ENCODE measurements at regions not wholly inside any gene's neighbourhood (a gene's known extent, or its start where the extent isn't known, plus 50 kb on each side); places are given as distances from the start of the nearest gene placed in this dataset.

DNA sequence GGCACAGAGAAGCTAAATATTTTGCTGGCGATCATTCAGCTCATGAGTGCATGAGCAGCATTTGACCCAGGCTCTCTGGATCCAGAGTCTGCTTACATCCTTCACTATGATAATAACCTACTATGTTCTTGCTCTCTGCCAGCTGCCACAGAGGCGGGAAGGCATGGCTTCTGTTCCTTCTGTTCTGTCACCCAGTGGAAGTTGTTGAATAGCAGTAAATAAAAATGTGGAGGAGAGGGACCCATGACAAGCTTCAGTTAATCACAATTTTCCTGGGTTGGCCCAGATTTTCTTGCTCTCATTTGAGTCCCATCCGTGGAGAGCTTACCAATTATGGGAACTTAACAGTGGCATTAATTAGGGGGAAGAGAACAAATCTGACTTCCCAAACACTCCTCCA lies 250.1 kb upstream of the NOCT start:
- Histone ChIP-seq H3K4me3 (ENCODE audit: insufficient read depth, low read depth, low read length) (no peak overlapping the region), H3K27me3 (ENCODE audit: control insufficient read depth, insufficient read depth, low read length) (no peaks in the 10 kb centered on the region)
- no peak for DNase-seq

DNA sequence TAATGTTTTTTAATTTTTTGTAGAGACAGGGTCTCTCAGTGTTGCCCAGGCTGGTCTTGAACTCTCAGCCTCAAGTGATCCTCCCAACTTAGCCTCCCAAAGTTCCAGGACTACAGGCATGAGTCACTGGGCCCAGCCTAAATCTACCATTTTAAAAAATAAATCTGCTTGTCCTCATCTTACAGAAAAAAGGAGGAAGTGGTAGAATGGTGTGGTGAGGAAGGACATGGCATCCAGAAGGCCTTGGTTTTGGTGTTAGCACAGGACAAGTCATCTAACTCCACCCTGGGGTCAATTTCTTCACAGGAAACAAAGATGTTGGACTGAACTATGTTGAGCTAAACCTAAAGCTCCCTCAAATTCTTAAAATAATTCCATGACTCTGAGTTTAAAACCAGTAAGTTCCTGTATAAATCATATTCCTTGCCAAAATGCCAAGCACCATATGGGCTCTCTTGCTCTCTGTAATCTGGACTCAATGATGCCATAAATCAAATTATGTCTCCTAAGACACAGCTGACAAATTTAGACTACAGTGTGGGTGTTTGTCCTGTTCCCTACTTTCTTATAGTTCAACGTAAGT lies 253.9 kb upstream of the NOCT start:
- Histone ChIP-seq H3K36me3 (replicated peaks; ENCODE audit: control insufficient read depth, insufficient read depth, low read length) (no peaks in the 10 kb centered on the region), H3K4me3 (ENCODE audit: insufficient read depth, low read depth, low read length) (no peak overlapping the region), H3K27me3 (ENCODE audit: control insufficient read depth, insufficient read depth, low read length) (no peaks in the 10 kb centered on the region)
- DNase-seq: no peak

More for the DNA sequence above, 250.1 kb upstream of the NOCT start:
- H3K36me3 ChIP-seq (replicated peaks; ENCODE audit: control insufficient read depth, insufficient read depth, low read length): no peaks in the 10 kb centered on the region

- Histone ChIP-seq H3K4me3 (ENCODE audit: insufficient read depth, low read depth, low read length) (no peak overlapping the region), H3K36me3 (replicated peaks; ENCODE audit: control insufficient read depth, insufficient read depth, low read length) (no peaks in the 10 kb centered on the region), H3K27me3 (ENCODE audit: control insufficient read depth, insufficient read depth, low read length) (no peaks in the 10 kb centered on the region)
- DNase-seq: peak; percentile 13
Observed at GRCh38 chr4:138759554-138759902, 256.1 kb upstream of the NOCT start.

DNA sequence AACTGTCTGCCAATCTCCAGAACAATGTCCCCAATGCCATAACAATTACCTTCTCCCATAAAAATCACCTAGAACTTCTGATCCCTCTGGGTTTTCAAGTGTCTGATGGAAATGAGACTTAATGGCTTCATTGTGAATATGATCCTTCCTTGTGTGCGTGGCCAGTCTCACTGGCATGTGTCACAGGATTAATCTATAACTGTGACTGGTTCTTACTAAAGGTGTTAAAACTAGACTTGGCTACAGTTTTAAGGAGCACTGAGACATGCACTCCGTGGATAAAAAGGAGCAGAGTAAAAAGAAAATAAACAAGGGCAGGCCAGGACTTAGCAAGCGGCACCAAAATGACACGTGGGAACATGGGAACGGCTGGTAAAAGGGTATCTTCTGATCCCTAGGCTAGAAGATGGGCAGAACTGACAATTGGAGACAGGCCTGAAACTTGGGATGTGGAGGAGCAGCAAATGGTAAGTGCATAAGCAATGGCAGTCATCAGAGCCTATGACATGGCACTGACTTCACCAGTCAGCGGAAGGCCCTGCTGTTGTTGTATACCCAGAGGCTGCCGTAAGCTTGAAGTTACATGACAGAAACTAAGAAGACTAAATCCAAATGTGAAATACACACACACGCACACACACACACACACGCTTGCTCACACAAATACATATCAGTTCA lies 256.6 kb upstream of the NOCT start:
- no peak for DNase-seq
- Histone ChIP-seq H3K36me3 (replicated peaks; ENCODE audit: control insufficient read depth, insufficient read depth, low read length) (no peaks in the 10 kb centered on the region), H3K27me3 (ENCODE audit: control insufficient read depth, insufficient read depth, low read length) (no peaks in the 10 kb centered on the region), H3K4me3 (ENCODE audit: insufficient read depth, low read depth, low read length) (no peak overlapping the region)

DNA sequence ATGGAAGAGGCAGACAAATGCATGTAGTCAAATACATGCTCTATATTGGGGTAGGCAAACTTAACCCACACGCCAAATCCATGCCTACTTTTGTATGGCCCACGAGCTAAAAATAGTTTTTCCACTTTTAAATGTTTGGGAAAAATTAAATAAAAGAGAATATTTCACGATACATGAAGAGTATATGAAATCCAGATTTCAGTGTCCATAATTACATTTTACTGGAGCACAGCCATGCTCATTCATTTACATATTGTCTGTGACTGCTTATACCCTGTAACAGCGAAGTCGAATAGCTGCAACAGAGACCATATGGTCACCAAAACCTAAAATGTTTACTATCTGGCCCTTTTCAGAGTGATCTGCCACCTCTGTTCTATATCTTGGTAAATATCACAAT lies 257.4 kb upstream of the NOCT start:
- no peak for DNase-seq
- no peak overlapping the region for H3K4me3 ChIP-seq (ENCODE audit: insufficient read depth, low read depth, low read length)
- H3K27me3 ChIP-seq (ENCODE audit: control insufficient read depth, insufficient read depth, low read length): no peaks in the 10 kb centered on the region
- H3K36me3 ChIP-seq (replicated peaks; ENCODE audit: control insufficient read depth, insufficient read depth, low read length): no peaks in the 10 kb centered on the region

DNA sequence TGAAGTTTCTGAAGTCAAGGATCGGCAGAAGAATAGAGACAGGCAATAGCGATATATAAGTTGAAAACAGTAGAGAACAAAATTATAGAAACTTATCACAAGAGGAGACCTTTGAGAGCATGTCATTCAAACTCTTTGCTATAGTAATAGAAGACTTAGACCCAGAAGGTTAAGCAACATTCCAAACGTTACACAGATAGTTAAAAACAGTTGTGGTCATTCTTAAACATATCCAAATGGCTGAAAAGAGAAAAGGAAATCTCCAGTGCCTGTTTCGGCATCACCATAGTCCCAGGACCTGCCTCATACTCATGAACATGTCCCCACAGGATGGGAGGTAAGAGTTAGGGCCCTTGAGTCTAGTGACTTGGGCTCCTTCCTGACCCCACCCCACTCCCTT lies 258.1 kb upstream of the NOCT start:
- no peaks in the 10 kb centered on the region for H3K36me3 ChIP-seq (replicated peaks; ENCODE audit: control insufficient read depth, insufficient read depth, low read length)
- no peaks in the 10 kb centered on the region for H3K27me3 ChIP-seq (ENCODE audit: control insufficient read depth, insufficient read depth, low read length)
- H3K4me3 ChIP-seq (ENCODE audit: insufficient read depth, low read depth, low read length): no peak overlapping the region
- no peak for DNase-seq

DNA sequence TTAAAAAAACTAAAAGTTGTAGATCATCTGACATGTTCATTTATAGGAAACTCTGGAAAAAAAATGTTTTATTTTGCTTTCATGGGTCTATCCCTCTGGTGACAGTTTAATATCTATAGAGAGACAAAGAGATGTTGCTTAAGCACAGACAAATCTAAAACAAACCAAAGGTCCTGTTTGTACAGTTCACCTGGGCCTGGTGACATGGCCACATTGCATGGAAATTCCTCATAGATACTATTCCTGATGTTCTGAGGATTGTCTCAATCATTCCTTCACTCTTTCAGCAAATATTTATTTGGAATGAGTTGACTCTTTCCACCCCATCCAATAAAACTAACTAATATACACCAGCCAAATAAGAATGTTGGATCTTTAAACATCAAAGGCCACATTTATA lies 259.1 kb upstream of the NOCT start:
- DNase-seq: no peak
- Histone ChIP-seq H3K27me3 (ENCODE audit: control insufficient read depth, insufficient read depth, low read length) (no peaks in the 10 kb centered on the region), H3K36me3 (replicated peaks; ENCODE audit: control insufficient read depth, insufficient read depth, low read length) (no peaks in the 10 kb centered on the region), H3K4me3 (ENCODE audit: insufficient read depth, low read depth, low read length) (no peak overlapping the region)

GRCh38 chr4:138751309-138751708 lies 264.3 kb upstream of the NOCT start:
- Histone ChIP-seq H3K27me3 (ENCODE audit: control insufficient read depth, insufficient read depth, low read length) (no peaks in the 10 kb centered on the region), H3K4me3 (ENCODE audit: insufficient read depth, low read depth, low read length) (no peak overlapping the region), H3K36me3 (replicated peaks; ENCODE audit: control insufficient read depth, insufficient read depth, low read length) (no peaks in the 10 kb centered on the region)
- no peak for DNase-seq

DNA sequence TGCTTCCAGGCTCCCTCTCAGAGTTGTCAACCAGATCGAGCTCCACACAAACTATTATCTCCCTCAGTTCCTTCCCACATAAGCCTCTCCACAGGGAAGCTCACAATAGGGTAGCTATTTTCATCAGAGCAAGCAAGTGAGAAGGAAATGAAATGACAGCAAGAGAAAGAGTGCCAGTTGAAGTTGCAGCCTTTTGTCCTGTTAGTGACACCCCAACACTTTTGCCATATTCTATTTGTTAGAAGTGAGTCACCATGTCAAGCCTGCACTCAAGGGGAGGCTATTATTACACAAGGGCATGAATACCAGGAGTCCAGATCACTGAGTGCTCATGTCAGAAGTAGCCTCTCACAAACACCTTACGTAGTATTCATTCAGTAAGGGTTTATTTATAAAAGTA lies 266.3 kb upstream of the NOCT start:
- Histone ChIP-seq H3K27me3 (ENCODE audit: control insufficient read depth, insufficient read depth, low read length) (no peaks in the 10 kb centered on the region), H3K36me3 (replicated peaks; ENCODE audit: control insufficient read depth, insufficient read depth, low read length) (no peaks in the 10 kb centered on the region), H3K4me3 (ENCODE audit: insufficient read depth, low read depth, low read length) (no peak overlapping the region)
- no peak for DNase-seq

DNA sequence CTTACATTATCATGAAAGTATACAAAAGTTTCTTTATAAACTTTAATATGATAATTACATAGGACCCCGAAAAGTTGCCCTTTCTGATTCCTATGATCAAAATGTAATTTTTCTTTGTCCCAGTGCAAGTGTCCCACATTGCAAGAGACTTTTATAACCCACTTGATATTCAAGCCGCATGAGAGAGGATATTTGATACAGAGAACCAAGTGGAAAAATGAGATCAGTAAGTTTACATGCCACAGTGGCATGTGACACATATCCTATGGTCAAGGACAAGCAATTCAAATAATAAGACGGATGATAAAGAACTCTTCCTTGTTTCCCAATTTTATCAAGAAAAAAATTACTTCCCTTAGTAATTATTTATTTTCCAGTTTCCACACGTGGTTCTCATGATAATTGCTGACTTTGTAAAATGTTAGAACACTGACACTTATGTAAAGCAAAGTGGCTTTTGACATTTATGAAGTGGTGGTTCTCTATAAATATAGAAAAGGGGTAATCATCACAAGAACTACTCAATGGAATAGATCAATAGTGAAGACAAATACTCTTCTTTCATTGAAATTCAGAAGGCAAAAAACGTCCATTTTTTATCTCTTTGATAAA lies 273.7 kb upstream of the NOCT start:
- Histone ChIP-seq H3K27me3 (ENCODE audit: control insufficient read depth, insufficient read depth, low read length) (no peaks in the 10 kb centered on the region), H3K4me3 (ENCODE audit: insufficient read depth, low read depth, low read length) (no peak overlapping the region), H3K36me3 (replicated peaks; ENCODE audit: control insufficient read depth, insufficient read depth, low read length) (no peaks in the 10 kb centered on the region)
- no peak for DNase-seq

DNA sequence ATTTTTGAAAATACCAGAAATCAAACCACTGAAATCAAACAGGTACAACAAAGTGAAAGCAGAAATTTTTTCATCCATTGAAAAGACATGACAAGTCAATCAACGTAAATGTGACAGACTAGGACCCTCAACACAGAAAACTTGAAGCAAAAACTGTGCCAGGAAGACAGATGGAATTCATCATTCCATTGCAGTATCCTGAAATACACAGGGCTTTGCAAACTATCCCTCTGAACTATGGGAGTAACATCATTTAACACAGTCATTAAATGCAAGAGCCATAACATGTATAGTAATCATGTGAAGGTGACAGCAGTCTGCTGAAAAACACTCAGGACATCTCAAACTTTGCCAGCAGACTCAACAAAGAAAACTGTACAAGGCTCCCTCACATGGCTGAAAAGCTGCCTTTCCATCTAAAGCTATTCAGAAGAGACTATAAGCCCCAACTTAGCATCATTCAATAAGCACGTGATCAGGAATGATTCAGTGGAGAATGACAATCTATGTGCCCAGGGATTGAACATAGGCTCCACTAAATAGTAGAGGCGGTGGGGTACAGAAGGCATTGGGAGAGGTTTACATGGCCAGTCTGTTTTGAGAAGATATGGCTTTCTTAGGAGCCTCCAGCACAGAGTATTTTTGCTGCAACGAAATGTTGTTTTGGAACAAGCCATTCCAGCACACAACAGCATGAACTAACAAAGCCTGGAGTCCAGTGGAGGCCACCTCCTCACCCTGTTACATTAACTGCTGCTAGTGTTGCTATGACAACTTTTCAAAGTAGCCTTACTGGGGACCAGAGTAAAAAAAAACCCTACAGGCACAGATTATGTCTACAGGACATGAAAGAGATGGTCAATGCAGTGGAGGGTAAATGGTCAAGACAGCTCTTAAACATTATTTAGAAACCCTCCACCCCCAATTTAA lies 274.5 kb upstream of the NOCT start:
- no peaks in the 10 kb centered on the region for H3K27me3 ChIP-seq (ENCODE audit: control insufficient read depth, insufficient read depth, low read length)
- no peaks in the 10 kb centered on the region for H3K36me3 ChIP-seq (replicated peaks; ENCODE audit: control insufficient read depth, insufficient read depth, low read length)
- H3K4me3 ChIP-seq (ENCODE audit: insufficient read depth, low read depth, low read length): no peak overlapping the region
- DNase-seq: no peak

- DNase-seq: no peak
- no peak overlapping the region for H3K4me3 ChIP-seq (ENCODE audit: insufficient read depth, low read depth, low read length)
- H3K27me3 ChIP-seq (ENCODE audit: control insufficient read depth, insufficient read depth, low read length): no peaks in the 10 kb centered on the region
- no peaks in the 10 kb centered on the region for H3K36me3 ChIP-seq (replicated peaks; ENCODE audit: control insufficient read depth, insufficient read depth, low read length)
Observed at GRCh38 chr4:138736362-138736761, 279.2 kb upstream of the NOCT start.

DNA sequence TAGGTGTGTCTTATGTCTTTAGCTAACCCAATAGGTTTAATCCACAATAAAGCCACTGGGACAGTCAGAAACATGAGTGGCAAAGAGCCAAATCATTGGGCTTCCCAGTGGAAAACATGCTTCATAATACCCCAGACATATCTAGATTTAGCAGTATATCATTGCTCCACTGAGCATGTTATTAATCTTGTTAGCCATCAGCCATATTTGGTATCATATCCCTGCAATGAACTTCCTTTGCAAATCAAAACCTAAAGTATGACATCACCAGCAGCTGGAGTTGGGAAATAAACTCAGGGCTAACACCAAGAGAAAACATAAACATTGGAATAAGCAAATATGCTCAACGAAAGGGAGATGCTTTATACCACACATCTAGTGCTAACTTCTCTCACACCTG lies 280.8 kb upstream of the NOCT start:
- Histone ChIP-seq H3K36me3 (replicated peaks; ENCODE audit: control insufficient read depth, insufficient read depth, low read length) (no peaks in the 10 kb centered on the region), H3K27me3 (ENCODE audit: control insufficient read depth, insufficient read depth, low read length) (no peaks in the 10 kb centered on the region)
- DNase-seq: no peak

DNA sequence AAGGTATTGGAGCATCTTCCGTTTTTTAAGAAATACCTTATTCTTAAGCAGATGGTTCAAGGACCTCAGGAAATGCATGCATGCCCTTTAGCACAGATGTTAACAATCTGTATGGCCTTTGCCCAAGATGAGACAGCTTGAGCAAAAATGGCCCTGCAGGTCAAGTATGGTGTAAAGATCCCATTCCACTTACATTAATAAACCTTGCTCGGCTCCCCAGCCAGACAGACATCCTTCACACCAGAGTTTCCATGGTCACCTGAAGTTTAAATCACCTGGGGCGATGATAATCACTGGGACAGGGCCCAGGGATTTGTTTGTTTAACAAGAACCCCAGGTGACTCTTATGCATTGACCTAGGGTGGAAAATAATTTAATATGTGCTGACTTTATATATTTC lies 287.0 kb upstream of the NOCT start:
- no peaks in the 10 kb centered on the region for H3K36me3 ChIP-seq (replicated peaks; ENCODE audit: control insufficient read depth, insufficient read depth, low read length)
- H3K4me3 ChIP-seq (ENCODE audit: insufficient read depth, low read depth, low read length): no peak overlapping the region
- DNase-seq: no peak
- H3K27me3 ChIP-seq (ENCODE audit: control insufficient read depth, insufficient read depth, low read length): no peaks in the 10 kb centered on the region

More for the DNA sequence above, 280.8 kb upstream of the NOCT start:
- no peak overlapping the region for H3K4me3 ChIP-seq (ENCODE audit: insufficient read depth, low read depth, low read length)

DNA sequence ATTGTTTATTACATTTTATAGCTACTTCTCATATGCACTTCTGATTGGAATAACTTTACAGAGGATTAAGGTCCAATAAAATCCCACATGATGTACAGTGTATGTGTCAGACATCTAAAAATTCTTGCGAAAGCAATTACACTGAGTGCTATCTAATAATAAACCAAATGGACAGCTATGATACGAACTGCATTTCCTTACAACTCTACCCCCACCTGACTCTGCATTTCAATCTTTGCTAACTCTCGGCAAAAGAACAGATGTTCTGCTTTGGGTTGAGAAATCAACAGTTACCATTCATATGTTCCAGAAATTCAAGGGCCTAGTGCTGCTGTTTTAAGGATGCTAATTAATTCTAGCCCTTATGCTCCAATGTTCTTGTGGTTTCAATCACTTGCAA lies 287.9 kb upstream of the NOCT start:
- Histone ChIP-seq H3K4me3 (ENCODE audit: insufficient read depth, low read depth, low read length) (no peak overlapping the region), H3K36me3 (replicated peaks; ENCODE audit: control insufficient read depth, insufficient read depth, low read length) (no peaks in the 10 kb centered on the region), H3K27me3 (ENCODE audit: control insufficient read depth, insufficient read depth, low read length) (no peaks in the 10 kb centered on the region)
- DNase-seq: no peak
